SK-N-SH (cell line): ENCODE measurements at regions not wholly inside any gene's neighbourhood (a gene's known extent, or its start where the extent isn't known, plus 50 kb on each side); places are given as distances from the start of the nearest gene placed in this dataset.

Source experiments
- CTCF ChIA-PET: fragments of 300-600, 350-600 bp; formaldehyde crosslinking; extraction: SDS; loops from one replicate; lab custom pipeline; 2021; lab: Yijun Ruan, JAX
- POLR2A ChIA-PET: fragments of 350-600 bp; sonication (Branson Sonifier 250); formaldehyde crosslinking; extraction: SDS; loops from one replicate; lab custom pipeline; 2020; ENCODE audit warnings: antibody characterized with exemption, inconsistent platforms; lab: Yijun Ruan, JAX
- DNase-seq: peaks from one replicate; pipeline ENCODE4 v3.0.0; 2012
- H2AFZ ChIP-seq: fragments of 200-600 bp; sonication (generic); 2 replicates; pipeline ENCODE4 v1.8.1; 2016; ENCODE audit warnings: antibody characterized with exemption, mild to moderate bottlenecking, low read depth
- H3F3A ChIP-seq: fragments of 200-600 bp; sonication (generic); replicated peaks from 2 replicates; pipeline ENCODE3; 2016; ENCODE audit warnings: antibody characterized with exemption, mild to moderate bottlenecking; ENCODE audit not compliant: insufficient read depth
- H3K27ac ChIP-seq, 2 experiments: fragments of 200-500 bp in 1 of 2; fragments of 200-600 bp in 1 of 2; sonication (Bioruptor generic) in 1 of 2; sonication (generic), shearing (Covaris generic) in 1 of 2; 2 replicates each; pipeline versions ENCODE4 v1.5.1 to v1.6.1; 2014 to 2016; ENCODE audit warnings: low read depth in 2 of 2, inconsistent platforms in 1 of 2, low read length in 1 of 2, mild to moderate bottlenecking in 1 of 2, mixed read lengths in 1 of 2
- H3K27me3 ChIP-seq: fragments of 200-600 bp; sonication (generic), shearing (Covaris generic); 2 replicates; pipeline ENCODE4 v1.6.1; 2016; ENCODE audit warnings: mixed run types; ENCODE audit not compliant: insufficient read depth
- H3K36me3 ChIP-seq, 2 experiments: fragments of 200-500 bp in 1 of 2; fragments of 200-600 bp in 1 of 2; sonication (Bioruptor generic) in 1 of 2; sonication (generic) in 1 of 2; replicated peaks in 1 of 2; 2 replicates each; pipeline versions ENCODE3 to v1.5.1; 2014 to 2016; ENCODE audit warnings: low read length in 1 of 2, mild to moderate bottlenecking in 1 of 2; ENCODE audit not compliant: insufficient read depth in 2 of 2, control insufficient read depth in 1 of 2
- H3K4me1 ChIP-seq, 2 experiments: fragments of 200-500 bp in 1 of 2; fragments of 200-600 bp in 1 of 2; sonication (Bioruptor generic) in 1 of 2; sonication (generic), shearing (Covaris generic) in 1 of 2; 2 replicates each; pipeline versions ENCODE4 v1.5.1 to v1.6.1; 2014 to 2016; ENCODE audit warnings: low read depth in 1 of 2, low read length in 1 of 2, mixed run types in 1 of 2; ENCODE audit not compliant: insufficient read depth in 2 of 2, control insufficient read depth in 1 of 2
- H3K4me2 ChIP-seq: fragments of 200-600 bp; sonication (generic), shearing (Covaris generic); 2 replicates; pipeline ENCODE4 v1.6.1; 2017; ENCODE audit warnings: mixed run types
- H3K4me3 ChIP-seq, 2 experiments: fragments of 200-500 bp in 1 of 2; fragments of 200-600 bp in 1 of 2; sonication (Bioruptor generic) in 1 of 2; sonication (generic), shearing (Covaris generic) in 1 of 2; 2 replicates each; pipeline versions ENCODE4 v1.5.1 to v1.8.1; 2014 to 2016; ENCODE audit warnings: low read depth in 2 of 2, inconsistent platforms in 1 of 2, low read length in 1 of 2, mild to moderate bottlenecking in 1 of 2, mixed read lengths in 1 of 2, moderate library complexity in 1 of 2
- H3K79me2 ChIP-seq: fragments of 200-600 bp; sonication (generic); 2 replicates; pipeline ENCODE4 v1.8.1; 2017; ENCODE audit warnings: mild to moderate bottlenecking; ENCODE audit not compliant: insufficient read depth
- H3K9ac ChIP-seq: fragments of 200-600 bp; sonication (generic); 2 replicates; pipeline ENCODE4 v1.6.1; 2017; ENCODE audit warnings: mixed run types
- H3K9me2 ChIP-seq: fragments of 200-600 bp; sonication (generic); 2 replicates; pipeline ENCODE4 v1.6.1; 2017; ENCODE audit warnings: mixed run types
- H3K9me3 ChIP-seq: fragments of 200-600 bp; sonication (generic); 2 replicates; pipeline ENCODE4 v1.6.1; 2017; ENCODE audit warnings: mixed run types, mild to moderate bottlenecking, moderate library complexity
- H4K20me1 ChIP-seq: fragments of 200-600 bp; sonication (generic); 2 replicates; pipeline ENCODE4 v1.6.1; 2017; ENCODE audit warnings: mild to moderate bottlenecking, mixed run types; ENCODE audit not compliant: insufficient read depth
- CHD2 ChIP-seq: fragments of 150-350 bp; IDR thresholded peaks from 2 replicates; pipeline ENCODE4 v1.6.1; 2018; ENCODE audit warnings: low read length; ENCODE audit not compliant: partially characterized antibody
- ELF1 ChIP-seq: IDR thresholded peaks from 2 replicates; pipeline ENCODE4 v1.4.0; 2012
- FOSL2 ChIP-seq: IDR thresholded peaks from 2 replicates; pipeline ENCODE4 v1.4.0; 2012; ENCODE audit warnings: low read depth, mild to moderate bottlenecking, moderate library complexity, borderline replicate concordance
- GABPA ChIP-seq: IDR thresholded peaks from 2 replicates; pipeline ENCODE4 v1.4.0; 2012; ENCODE audit warnings: low read depth, mild to moderate bottlenecking
- MEF2A ChIP-seq: IDR thresholded peaks from 2 replicates; pipeline ENCODE4 v1.4.0; 2012; ENCODE audit warnings: low read depth, borderline replicate concordance
- NFIC ChIP-seq: IDR thresholded peaks from 2 replicates; pipeline ENCODE4 v1.4.0; 2012; ENCODE audit warnings: borderline replicate concordance
- PBX3 ChIP-seq: IDR thresholded peaks from 2 replicates; pipeline ENCODE4; 2012
- POLR2AphosphoS5 ChIP-seq: IDR thresholded peaks from 2 replicates; pipeline ENCODE4 v1.6.1; 2012; ENCODE audit warnings: low read depth, low read length
- REST ChIP-seq: IDR thresholded peaks from 2 replicates; pipeline ENCODE4 v1.6.1; 2012; ENCODE audit warnings: mild to moderate bottlenecking, low read depth, low read length, moderate library complexity
- RXRA ChIP-seq: IDR thresholded peaks from 2 replicates; pipeline ENCODE4 v1.4.0; 2012; ENCODE audit warnings: low read depth, mild to moderate bottlenecking, borderline replicate concordance
- SIN3A ChIP-seq: IDR thresholded peaks from 2 replicates; pipeline ENCODE4 v1.6.1; 2012; ENCODE audit warnings: low read depth, mild to moderate bottlenecking, low read length, moderate library complexity, borderline replicate concordance
- SMC3 ChIP-seq: IDR thresholded peaks from 2 replicates; pipeline ENCODE4 v1.6.1; 2012; ENCODE audit warnings: low read depth, low read length, improper control_type of control experiment
- TCF12 ChIP-seq: IDR thresholded peaks from 2 replicates; pipeline ENCODE4 v1.4.0; 2012
- USF2 ChIP-seq: fragments of 150-350 bp; IDR thresholded peaks from 2 replicates; pipeline ENCODE4 v1.6.1; 2017; ENCODE audit warnings: antibody characterized with exemption, low read length, low read depth, borderline replicate concordance
- WGBS: methylation state at CpG from one replicate; pipeline ENCODE4 v1.1.6; 2017; ENCODE audit warnings: low lambda C conversion rate; 5-methylcytosine and 5-hydroxymethylcytosine counted together
- TF ChIP-seq, protein P1 (sequence below): IDR thresholded peaks from 2 replicates; pipeline ENCODE4 v1.4.0; 2012; ENCODE audit warnings: low read depth
- TF ChIP-seq, protein P2 (sequence below): IDR thresholded peaks from 2 replicates; pipeline ENCODE4 v1.4.0; 2012; ENCODE audit warnings: low read depth, borderline replicate concordance
- TF ChIP-seq, protein P3 (sequence below): fragments of 200-600 bp; sonication (generic); IDR thresholded peaks from 2 replicates; pipeline ENCODE4 v1.6.1; 2017; ENCODE audit warnings: antibody characterized with exemption, mild to moderate bottlenecking, moderate library complexity

DNA sequence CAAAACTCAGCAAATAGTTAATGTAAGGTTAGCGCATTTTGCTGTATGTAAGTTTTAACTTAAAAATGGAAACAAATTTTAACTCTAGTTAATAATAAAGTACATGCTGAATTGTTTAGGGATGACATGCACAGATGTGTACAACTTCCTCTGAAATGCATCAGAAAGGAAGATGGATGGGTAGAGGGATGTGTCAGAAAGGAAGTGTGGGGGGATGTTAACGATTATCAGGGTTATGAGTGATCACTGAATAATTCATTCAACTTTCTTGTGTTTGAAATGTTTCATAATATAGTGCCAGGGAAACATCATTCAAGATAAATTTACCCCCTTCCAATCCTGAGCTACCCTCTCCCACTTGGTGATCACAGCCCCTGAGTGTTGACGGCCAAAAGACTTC lies 87.6 kb downstream of the FOXA2 start:
- Histone ChIP-seq H3K9me3 (no peaks in the 10 kb centered on the region), H3K4me2 (no peak overlapping the region), H3K36me3 (no peaks in the 10 kb centered on the region), H3K27ac (no peak overlapping the region), H3K4me3 (no peak overlapping the region), H3K27me3 (no peaks in the 10 kb centered on the region; the same call in 1 of the 2 replicates), H3F3A (no peaks in the 10 kb centered on the region), H2AFZ (no peak overlapping the region), H3K9me2 (no peaks in the 10 kb centered on the region), H4K20me1 (no peaks in the 10 kb centered on the region), H3K9ac (no peak overlapping the region), H3K4me1 (no peaks in the 10 kb centered on the region), H3K79me2 (no peaks in the 10 kb centered on the region)
- ChIA-PET CTCF (no interaction called here), POLR2A (no interaction called here)
- DNase-seq: no peak
- 8% methylated on average over 3 of the region's 3 CpGs for WGBS
- TF ChIP-seq TCF12 (no peak), ELF1 (no peak)
- TF ChIP-seq, protein P1, sequence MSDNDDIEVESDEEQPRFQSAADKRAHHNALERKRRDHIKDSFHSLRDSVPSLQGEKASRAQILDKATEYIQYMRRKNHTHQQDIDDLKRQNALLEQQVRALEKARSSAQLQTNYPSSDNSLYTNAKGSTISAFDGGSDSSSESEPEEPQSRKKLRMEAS: no peak

DNA sequence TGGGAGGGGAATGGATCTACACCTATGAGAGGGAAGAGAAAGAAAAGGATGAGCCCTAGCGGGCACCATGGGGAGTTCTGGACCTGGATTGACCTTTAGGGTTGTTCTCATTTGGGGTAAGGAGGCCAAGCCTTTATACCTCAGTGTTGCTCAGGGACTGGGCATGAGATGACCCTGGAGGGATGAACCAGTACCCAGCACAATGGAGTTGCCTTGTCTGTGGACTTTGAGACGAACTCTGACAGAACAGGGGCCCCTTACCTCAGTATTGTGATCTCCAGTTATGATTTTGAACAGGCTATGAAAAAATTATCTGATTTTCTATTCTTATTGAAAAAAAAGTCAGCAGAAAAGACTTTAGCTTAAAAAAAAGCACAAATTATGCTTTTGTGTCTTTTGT lies 88.6 kb downstream of the FOXA2 start:
- ChIA-PET CTCF (no interaction called here), POLR2A (no interaction called here)
- Histone ChIP-seq H3K27me3 (peaks cover 6% of the 10 kb centered on the region), H3K4me3 (no peak overlapping the region), H3F3A (no peaks in the 10 kb centered on the region), H3K36me3 (no peaks in the 10 kb centered on the region), H4K20me1 (no peaks in the 10 kb centered on the region), H3K4me2 (no peak overlapping the region), H3K9me3 (no peaks in the 10 kb centered on the region), H2AFZ (no peak overlapping the region), H3K9me2 (no peaks in the 10 kb centered on the region), H3K27ac (no peak overlapping the region), H3K4me1 (no peaks in the 10 kb centered on the region), H3K79me2 (no peaks in the 10 kb centered on the region), H3K9ac (no peak overlapping the region)
- no peak for DNase-seq
- WGBS: 23% methylated on average over 2 of the region's 2 CpGs
- TF ChIP-seq USF2 (no peak), SMC3 (no peak), RXRA (no peak), FOSL2 (no peak), ELF1 (no peak), PBX3 (no peak), REST (no peak), TCF12 (no peak), MEF2A (no peak), SIN3A (no peak), CHD2 (no peak), POLR2AphosphoS5 (no peak), GABPA (no peak), NFIC (no peak)
- TF ChIP-seq, protein P2, sequence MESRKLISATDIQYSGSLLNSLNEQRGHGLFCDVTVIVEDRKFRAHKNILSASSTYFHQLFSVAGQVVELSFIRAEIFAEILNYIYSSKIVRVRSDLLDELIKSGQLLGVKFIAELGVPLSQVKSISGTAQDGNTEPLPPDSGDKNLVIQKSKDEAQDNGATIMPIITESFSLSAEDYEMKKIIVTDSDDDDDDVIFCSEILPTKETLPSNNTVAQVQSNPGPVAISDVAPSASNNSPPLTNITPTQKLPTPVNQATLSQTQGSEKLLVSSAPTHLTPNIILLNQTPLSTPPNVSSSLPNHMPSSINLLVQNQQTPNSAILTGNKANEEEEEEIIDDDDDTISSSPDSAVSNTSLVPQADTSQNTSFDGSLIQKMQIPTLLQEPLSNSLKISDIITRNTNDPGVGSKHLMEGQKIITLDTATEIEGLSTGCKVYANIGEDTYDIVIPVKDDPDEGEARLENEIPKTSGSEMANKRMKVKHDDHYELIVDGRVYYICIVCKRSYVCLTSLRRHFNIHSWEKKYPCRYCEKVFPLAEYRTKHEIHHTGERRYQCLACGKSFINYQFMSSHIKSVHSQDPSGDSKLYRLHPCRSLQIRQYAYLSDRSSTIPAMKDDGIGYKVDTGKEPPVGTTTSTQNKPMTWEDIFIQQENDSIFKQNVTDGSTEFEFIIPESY: no peak
- TF ChIP-seq, protein P1: no peak
- TF ChIP-seq, protein P3, sequence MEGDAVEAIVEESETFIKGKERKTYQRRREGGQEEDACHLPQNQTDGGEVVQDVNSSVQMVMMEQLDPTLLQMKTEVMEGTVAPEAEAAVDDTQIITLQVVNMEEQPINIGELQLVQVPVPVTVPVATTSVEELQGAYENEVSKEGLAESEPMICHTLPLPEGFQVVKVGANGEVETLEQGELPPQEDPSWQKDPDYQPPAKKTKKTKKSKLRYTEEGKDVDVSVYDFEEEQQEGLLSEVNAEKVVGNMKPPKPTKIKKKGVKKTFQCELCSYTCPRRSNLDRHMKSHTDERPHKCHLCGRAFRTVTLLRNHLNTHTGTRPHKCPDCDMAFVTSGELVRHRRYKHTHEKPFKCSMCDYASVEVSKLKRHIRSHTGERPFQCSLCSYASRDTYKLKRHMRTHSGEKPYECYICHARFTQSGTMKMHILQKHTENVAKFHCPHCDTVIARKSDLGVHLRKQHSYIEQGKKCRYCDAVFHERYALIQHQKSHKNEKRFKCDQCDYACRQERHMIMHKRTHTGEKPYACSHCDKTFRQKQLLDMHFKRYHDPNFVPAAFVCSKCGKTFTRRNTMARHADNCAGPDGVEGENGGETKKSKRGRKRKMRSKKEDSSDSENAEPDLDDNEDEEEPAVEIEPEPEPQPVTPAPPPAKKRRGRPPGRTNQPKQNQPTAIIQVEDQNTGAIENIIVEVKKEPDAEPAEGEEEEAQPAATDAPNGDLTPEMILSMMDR: no peak
